ENCODE measurements at regions not wholly inside any gene's neighbourhood (a gene's known extent, or its start where the extent isn't known, plus 50 kb on each side); places are given as distances from the start of the nearest gene placed in this dataset.

DNA sequence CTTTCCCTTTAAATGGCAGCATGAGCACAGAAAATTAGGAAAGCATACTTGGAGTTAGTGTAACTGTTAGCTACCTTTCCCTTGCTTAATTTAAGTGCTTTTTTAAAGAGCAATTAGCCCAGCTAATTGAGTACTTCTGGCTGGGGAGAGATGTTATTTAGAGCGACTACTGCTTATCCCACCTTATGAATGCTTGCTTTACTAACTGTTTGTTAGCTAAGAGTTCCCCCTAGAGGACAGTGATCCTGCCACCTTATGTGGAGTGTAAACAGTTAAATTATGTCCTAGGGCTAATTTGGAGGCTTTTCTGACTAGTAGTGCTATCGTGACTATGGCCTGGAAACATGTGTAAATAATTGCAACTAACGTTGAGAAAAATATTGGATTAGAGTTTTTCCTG is 909.4 kb downstream of the FSTL5 start:
- no peaks in the 10 kb centered on the region for H3K27me3 ChIP-seq (ENCODE audit: insufficient read depth, low read depth, low read length)
- no peak overlapping the region for H3K4me2 ChIP-seq (ENCODE audit: low read length)
- H3F3A ChIP-seq (ENCODE audit: insufficient read depth, low read length, poor library complexity, severe bottlenecking) = no peaks in the 10 kb centered on the region
- no peaks in the 10 kb centered on the region for H4K20me1 ChIP-seq (ENCODE audit: insufficient read depth)
- H3K4me3 ChIP-seq (ENCODE audit: low read length) = no peak overlapping the region
- no peaks in the 10 kb centered on the region for H3K36me3 ChIP-seq (ENCODE audit: insufficient read depth, low read length)
- no peak overlapping the region for H2AFZ ChIP-seq (ENCODE audit: low read depth, low read length)
- TF ChIP-seq RAD21 (conservative IDR thresholded peaks at IDR 0.05) (no peak), REST (IDR thresholded peaks at IDR 0.05; ENCODE audit: borderline replicate concordance) (no peak)
- H3K27ac ChIP-seq (ENCODE audit: low read length) = no peak overlapping the region
- no peak overlapping the region for H3K9ac ChIP-seq (ENCODE audit: low read length)
- no peaks in the 10 kb centered on the region for H3K79me2 ChIP-seq (replicated peaks; ENCODE audit: insufficient read depth, low read length)
- H3K9me3 ChIP-seq (ENCODE audit: low read length) = peaks cover 21% of the 10 kb centered on the region
- H3K9me2 ChIP-seq (ENCODE audit: insufficient read depth, low read length) = no peaks in the 10 kb centered on the region

DNA sequence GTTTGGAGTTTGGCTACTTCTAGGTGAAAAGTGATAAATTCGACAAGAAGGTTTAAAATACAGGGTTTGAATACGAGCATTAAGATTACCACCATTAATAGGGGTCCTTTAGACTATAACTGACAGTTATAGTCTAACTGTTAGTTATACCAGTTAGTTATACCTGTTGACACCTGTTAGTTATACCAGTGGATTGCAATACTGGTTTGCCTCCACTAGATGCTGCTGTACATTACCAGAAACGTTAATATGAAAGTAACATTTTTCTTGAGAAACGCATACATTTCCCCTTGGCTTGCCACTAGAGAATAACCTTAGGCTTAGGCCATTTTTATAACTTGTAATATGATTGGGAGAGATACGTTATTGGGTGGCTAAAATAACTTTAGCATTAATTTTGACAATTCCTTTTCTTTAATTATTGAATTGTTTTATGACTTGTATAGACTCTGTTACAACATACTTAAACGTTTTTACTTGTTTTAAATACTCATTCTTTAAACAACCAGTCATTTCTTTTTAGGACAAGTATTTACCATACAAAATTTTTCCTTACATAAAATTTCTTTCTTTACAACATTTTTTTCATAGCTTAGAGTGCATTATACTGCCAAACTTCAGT is 911.2 kb downstream of the FSTL5 start:
- no peaks in the 10 kb centered on the region for H3K36me3 ChIP-seq (ENCODE audit: insufficient read depth, low read length)
- H3K9me3 ChIP-seq (ENCODE audit: low read length) = peaks cover 21% of the 10 kb centered on the region
- no peak overlapping the region for H3K4me2 ChIP-seq (ENCODE audit: low read length)
- H3F3A ChIP-seq (ENCODE audit: insufficient read depth, low read length, poor library complexity, severe bottlenecking) = no peaks in the 10 kb centered on the region
- no peaks in the 10 kb centered on the region for H3K27me3 ChIP-seq (ENCODE audit: insufficient read depth, low read depth, low read length)
- peak; percentile 32 for TF ChIP-seq RAD21 (conservative IDR thresholded peaks at IDR 0.05)
- no peak for TF ChIP-seq MXI1 (conservative IDR thresholded peaks at IDR 0.05; ENCODE audit: poor library complexity, severe bottlenecking)
- TF ChIP-seq, protein P1, sequence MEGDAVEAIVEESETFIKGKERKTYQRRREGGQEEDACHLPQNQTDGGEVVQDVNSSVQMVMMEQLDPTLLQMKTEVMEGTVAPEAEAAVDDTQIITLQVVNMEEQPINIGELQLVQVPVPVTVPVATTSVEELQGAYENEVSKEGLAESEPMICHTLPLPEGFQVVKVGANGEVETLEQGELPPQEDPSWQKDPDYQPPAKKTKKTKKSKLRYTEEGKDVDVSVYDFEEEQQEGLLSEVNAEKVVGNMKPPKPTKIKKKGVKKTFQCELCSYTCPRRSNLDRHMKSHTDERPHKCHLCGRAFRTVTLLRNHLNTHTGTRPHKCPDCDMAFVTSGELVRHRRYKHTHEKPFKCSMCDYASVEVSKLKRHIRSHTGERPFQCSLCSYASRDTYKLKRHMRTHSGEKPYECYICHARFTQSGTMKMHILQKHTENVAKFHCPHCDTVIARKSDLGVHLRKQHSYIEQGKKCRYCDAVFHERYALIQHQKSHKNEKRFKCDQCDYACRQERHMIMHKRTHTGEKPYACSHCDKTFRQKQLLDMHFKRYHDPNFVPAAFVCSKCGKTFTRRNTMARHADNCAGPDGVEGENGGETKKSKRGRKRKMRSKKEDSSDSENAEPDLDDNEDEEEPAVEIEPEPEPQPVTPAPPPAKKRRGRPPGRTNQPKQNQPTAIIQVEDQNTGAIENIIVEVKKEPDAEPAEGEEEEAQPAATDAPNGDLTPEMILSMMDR (IDR thresholded peaks at IDR 0.05; ENCODE audit: poor library complexity, severe bottlenecking) = peak; percentile 43
- TF ChIP-seq TAF1 (IDR thresholded peaks at IDR 0.05; ENCODE audit: low read depth) = no peak
- TF ChIP-seq POLR2AphosphoS5 (IDR thresholded peaks at IDR 0.05) = no peak
- TF ChIP-seq SMC3 (conservative IDR thresholded peaks at IDR 0.05; ENCODE audit: poor library complexity) = no peak
- no peak for TF ChIP-seq REST (IDR thresholded peaks at IDR 0.05; ENCODE audit: borderline replicate concordance)
- no peak for TF ChIP-seq EP300 (conservative IDR thresholded peaks at IDR 0.05; ENCODE audit: poor library complexity, severe bottlenecking)
- TF ChIP-seq EZH2 (IDR thresholded peaks at IDR 0.05; ENCODE audit: borderline replicate concordance, insufficient read depth, low read length, poor library complexity, severe bottlenecking) = no peak
- no peaks in the 10 kb centered on the region for H3K79me2 ChIP-seq (replicated peaks; ENCODE audit: insufficient read depth, low read length)
- H3K27ac ChIP-seq (ENCODE audit: low read length) = no peak overlapping the region
- H3K9ac ChIP-seq (ENCODE audit: low read length) = no peak overlapping the region
- H2AFZ ChIP-seq (ENCODE audit: low read depth, low read length) = no peak overlapping the region
- no peaks in the 10 kb centered on the region for H4K20me1 ChIP-seq (ENCODE audit: insufficient read depth)
- no peak overlapping the region for H3K4me3 ChIP-seq (ENCODE audit: low read length)
- H3K9me2 ChIP-seq (ENCODE audit: insufficient read depth, low read length) = no peaks in the 10 kb centered on the region

All from neural cell (in vitro differentiated cells).